NCI-H1105 (cell line): ENCODE measurements at regions not wholly inside any gene's neighbourhood (a gene's known extent, or its start where the extent isn't known, plus 50 kb on each side); places are given as distances from the start of the nearest gene placed in this dataset.

Experiments
- DNase-seq: peaks from one replicate; lab custom pipeline; 2025; lab: John Stamatoyannopoulos, UW

- DNase-seq = no peak
These were observed 77.6 kb downstream of the RIPK4 start for GRCh38 chr21:41689289-41689583.

- no peak for DNase-seq
These were observed 79.2 kb downstream of the RIPK4 start for GRCh38 chr21:41687633-41688032.

DNA sequence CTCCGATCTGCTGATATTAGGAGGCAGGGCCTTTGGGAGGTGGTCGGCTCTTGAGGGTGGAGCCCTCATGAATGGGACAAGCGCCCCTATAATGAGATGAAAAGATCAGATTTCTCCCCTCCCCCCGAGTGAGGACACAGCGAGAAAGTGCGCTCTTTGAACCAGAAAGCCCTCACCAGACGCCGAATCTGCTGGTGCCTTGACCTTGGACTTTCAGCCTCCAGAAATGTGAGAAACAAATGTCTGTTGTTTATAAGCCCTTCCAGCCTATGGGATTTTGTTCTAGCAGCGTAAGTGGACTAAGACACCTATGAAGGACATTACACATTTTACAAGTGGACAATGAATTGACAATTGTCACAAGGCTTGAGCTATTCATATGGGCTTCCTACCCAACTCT lies 80.2 kb downstream of the RIPK4 start:
- DNase-seq = no peak

GRCh38 chr21:41685511-41686149 lies 81.2 kb downstream of the RIPK4 start:
- no peak for DNase-seq

- no peak for DNase-seq
These were observed 82.2 kb downstream of the RIPK4 start for GRCh38 chr21:41684381-41685245.

GRCh38 chr21:41683815-41684214 lies 83.0 kb downstream of the RIPK4 start:
- DNase-seq = no peak

DNA sequence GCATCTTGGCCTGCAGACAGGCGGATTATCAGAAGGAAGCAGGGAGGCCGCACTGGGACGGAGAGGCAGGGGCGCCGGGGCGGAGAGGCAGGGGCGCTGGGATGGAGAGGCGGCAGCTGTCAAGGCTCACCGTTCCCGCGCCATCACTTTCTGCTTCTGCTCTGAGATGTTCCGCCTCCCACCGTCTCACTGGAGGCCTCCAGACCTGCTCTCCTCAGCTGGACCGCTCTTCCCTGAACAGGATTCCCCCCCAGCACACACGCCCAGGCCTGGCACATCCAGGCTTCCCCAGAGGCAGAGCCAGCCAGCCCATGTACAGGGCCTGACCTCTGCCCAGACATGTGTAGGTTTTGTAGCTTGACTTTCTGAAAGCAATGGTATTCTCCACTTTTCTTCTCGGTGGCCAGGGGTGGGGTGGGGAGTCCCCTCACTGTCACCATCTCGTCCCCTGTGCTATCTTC lies 84.1 kb downstream of the RIPK4 start:
- no peak for DNase-seq

DNA sequence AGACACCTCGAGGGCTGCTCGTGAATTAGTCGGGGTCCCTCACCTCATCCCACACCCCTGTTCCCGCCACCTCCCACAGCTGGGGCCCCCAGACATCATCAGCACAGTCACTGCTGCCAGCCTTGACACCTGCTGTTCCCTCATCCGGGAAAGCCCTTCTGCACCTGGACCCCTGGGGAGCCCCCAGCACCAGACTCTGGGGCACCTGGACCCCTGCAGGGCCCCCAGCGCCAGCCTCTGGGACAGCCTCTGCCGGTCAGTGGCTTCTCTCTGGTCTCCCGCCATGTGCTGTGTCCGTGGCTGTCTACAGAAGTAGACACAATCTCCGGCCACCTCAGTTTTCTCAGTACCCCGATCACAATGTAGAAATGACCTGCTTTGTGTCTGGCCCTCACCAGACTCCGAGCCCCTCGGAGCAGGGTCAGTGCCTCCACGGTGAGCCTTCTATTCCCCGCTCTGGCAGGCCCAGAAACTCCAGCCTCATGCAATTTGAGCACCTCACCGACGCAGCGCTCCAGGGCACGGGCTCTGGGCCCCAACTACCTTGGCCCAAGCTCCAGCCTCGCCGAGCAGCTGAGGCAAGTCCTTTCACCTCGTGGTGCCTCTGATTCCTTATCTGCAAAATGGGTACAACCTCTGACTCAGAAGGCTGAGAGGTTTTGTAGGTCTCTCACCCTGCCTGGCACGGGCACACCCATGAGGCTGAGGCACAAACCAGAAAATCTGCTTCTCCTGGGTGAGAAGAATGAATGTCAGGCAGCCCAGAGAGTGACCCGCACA lies 84.7 kb downstream of the RIPK4 start:
- DNase-seq = no peak

GRCh38 chr21:41681348-41681801 lies 85.5 kb downstream of the RIPK4 start:
- DNase-seq = no peak

DNA sequence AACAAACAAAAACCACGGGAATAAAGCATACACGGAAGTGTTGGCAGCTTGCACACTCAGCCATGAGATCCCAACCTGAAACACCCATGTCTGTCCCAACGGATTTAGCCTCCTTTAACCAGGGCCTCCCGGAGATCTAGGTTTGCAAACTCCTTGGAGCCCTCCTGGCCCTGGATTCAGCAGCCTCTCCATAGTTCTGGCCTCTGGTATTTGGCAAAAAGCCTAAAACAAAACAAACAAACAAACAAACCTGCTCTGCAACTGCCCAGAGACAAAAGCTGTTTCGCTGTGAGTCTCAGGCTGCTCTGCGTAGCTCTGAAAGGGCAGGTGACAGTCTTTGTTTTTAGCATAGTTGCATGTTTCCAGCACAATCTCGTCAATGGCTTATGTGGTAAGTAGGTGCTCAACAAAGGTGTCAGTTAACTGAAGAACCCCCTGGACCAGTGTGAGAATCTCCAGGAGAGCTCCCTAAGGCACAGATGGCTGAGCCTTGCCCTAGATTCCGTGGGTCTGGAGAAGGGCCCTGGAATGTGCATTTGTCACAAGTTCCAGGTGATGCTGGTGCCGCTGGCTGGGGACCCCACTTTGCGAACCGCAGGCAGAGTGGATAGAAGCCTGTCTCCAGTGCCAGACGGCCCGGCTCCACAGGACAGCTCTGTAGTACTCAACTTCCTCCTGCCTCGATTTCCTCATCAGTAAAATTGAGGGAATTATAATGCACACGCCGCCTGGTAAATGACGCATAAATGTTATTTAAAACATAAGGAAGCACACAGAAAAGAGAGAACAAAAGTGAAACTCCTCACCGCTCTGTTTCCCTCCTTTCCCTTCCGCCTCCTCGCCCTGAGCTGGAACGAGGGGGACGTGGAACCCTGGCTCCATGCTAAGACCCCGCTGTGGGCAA lies 86.2 kb downstream of the RIPK4 start:
- DNase-seq = peak; percentile 29

GRCh38 chr21:41678924-41679318 lies 87.9 kb downstream of the RIPK4 start:
- peak; percentile 76 for DNase-seq

DNA sequence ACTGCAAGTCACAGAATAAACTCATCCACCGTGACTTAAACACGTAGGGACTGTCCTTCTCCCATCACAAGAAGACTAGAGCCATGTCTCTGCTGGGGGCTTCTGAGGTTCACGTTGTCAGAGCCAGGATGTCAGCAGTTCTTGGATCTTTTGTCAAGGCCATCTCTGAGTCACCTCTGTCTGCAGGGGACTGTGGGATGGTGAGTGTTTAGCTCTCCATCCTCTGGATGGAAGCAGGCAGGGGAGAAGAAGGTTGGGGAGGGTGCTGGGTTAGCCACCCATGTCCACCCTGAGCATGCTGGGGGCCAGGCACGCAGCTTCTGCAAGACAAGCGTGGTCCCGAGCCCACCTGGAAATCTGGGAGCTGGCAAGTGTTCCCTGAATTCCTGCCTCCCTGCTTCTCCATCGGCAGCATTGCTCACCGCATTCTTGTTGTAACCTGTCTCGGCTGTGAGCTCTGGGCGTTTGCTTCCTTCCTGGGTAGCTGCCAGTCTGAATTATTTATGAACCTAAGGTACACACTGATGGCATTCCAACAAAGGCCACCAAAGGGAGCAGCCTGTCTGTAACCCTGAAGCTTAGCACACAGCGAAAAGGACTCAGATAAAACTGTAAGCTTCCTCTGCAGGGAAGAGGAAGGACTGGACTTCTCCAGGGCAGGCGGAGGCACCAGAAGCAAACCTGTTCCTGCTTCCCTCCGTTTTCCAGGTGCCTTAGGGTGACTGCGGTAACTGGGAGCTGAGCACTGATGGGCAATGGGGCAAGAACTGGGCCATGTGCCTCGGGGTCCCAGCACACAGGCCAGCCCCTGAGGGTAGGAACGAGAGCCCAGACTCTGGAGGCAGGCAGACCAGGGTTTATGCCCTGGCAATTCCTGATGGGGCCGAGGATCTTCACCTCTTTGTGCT lies 88.6 kb downstream of the RIPK4 start:
- DNase-seq = peak; percentile 69

- DNase-seq = peak; percentile 25
These were observed 89.2 kb downstream of the RIPK4 start for GRCh38 chr21:41677671-41678015.

GRCh38 chr21:41676198-41676597 lies 90.7 kb downstream of the RIPK4 start:
- DNase-seq = no peak

DNA sequence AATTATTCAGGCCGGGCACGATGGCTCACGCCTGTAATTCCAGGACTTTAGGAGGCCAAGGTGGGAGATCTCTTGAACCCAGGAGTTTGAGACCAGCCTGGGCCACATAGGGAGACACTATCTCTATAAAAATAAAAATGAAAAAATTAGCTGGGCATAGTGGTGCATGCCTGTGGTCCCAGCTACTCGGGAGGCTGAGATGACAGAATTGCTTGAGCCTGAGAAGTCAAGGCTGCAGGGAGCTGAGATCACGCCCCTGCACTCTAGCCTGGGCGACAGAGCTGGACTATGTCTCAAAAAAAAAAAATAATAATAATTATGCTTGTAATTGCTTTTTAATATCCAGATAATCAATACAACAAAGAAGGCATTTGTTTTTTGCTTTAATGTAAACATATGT lies 91.3 kb downstream of the RIPK4 start:
- DNase-seq = no peak

DNA sequence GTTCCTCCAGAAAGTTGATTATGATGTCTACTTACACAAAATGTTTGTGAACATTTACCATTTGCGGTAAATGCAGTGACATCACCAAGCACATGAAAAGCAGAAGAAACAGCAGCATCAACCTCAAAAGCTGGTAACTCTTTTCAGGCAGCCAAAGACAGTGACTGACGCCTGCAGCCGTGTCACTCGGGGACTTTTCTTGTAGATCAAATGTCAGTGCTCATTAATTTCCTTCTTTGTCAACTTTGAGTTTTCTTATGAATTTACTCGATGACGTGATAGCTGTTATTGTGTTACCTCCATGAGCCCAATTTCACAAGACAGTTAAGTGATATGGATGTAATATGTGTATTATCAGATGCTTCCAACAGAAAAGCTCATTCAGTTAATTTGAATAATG lies 92.5 kb downstream of the RIPK4 start:
- no peak for DNase-seq

DNA sequence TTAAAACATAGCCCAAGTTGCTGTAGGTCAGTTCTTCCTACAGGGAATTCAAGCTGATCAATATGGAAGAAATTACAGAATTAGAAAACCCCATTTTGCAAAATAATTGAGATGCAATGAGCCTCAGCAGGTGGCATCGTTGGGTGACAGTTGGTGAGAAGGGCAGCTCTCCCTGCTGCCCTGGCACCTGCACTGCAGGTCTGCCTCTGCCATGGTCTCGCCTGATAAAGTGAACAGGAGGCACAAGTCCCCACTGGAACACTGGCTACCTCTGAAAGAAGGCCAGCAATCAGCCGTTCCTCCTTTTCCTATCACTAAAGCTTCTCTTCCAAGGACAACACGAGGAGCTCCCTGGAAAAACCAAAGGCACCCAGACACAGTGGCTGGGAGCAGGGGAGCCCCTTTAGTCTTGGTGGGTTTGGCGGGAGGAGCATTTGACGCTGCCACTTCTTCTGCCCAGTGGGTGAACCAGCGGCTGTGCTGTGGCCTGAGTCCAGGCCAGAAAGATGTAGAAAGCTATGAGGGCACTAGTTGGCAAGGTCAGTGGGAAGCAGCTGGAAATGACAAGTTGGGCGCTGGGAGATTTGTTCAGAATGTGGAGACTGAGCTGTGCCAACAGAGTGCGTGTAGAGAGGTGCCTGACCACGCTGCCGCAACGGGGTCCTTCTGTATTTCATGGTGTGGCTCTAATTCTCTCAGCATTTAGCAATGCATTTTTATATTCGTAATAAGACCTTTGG lies 93.1 kb downstream of the RIPK4 start:
- DNase-seq = no peak

GRCh38 chr21:41673071-41673470 lies 93.8 kb downstream of the RIPK4 start:
- no peak for DNase-seq

GRCh38 chr21:41672543-41672915 lies 94.3 kb downstream of the RIPK4 start:
- DNase-seq = no peak
